ENCODE measurements at regions not wholly inside any gene's neighbourhood (a gene's known extent, or its start where the extent isn't known, plus 50 kb on each side); places are given as distances from the start of the nearest gene placed in this dataset.

DNA sequence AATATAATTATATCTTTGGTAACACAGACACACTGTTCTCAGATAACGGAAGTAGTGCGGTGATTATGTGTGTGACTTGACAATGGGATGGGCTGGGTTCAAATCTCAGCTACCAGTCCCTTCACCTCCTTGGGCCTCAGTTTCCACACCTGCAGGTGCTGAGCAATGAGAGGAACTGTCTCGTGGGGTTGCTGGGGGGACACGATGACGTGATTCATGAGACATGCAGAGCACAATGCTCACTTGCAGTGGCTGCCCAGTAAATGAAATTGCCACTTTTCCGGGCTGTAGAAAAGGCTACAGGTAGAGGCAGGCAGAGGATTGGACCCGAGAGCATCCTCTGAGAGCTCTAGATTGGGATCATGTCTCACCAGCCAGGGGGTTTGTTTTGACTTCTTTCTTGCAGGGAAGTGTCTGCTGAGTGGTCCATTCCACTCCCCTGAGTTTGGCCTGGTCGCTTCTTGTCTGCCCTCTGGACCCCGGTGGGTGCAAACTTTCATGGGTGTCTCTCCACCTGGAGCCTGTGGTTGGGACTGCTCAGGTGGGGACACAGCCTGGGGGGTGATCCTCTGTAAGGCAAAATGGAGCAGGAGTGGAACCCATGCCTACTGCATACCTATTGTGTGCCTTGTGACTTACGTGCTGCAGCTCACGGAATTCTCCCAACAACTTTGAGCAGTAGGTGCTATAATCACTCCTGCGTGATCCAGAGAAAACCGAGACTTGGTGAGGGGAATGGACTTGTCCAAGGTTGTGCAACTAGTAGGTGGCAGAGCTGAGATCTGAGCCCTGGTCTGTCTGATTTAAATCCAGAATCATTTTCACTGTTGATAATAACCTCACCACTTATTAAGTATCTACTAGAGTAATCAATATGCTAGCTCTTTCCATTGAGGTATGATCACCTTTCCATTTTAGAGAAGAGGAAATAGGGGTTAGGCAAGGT lies 147.2 kb downstream of the CEBPB start:
- H3K79me2 ChIP-seq (ENCODE audit: control insufficient read depth, insufficient read depth, low read length) = no peaks in the 10 kb centered on the region
- H3K9ac ChIP-seq (ENCODE audit: insufficient read depth in 1 of 2, low read depth in 2 of 2, low read length in 2 of 2) = no peak overlapping the region
- ChIA-PET POLR2A (interaction anchor here (0.5 to 1.3 kb wide), 5 partner anchors 42 to 147 kb away, joined by 3 to 6 read pairs (median 3); partner anchors contain the start of gene CEBPB), CTCF (ENCODE audit: low intra/inter-chr PET ratio) (no interaction called here)
- H3K9me3 ChIP-seq (replicated peaks; ENCODE audit: control insufficient read depth, insufficient read depth, low read depth, low read length) = no peaks in the 10 kb centered on the region
- DNase-seq (ENCODE audit: extremely low read depth in 1 of 4, low spot score in 3 of 4) (no peak), ATAC-seq (no peak), FAIRE-seq (no peak)
- in situ Hi-C loops (cut with MboI) (no loop called here), intact Hi-C loops (cut with micrococcal nuclease) (no loop called here)
- no peaks in the 10 kb centered on the region for H3K36me3 ChIP-seq (ENCODE audit: control insufficient read depth, insufficient read depth, low read length)
- H3K4me3 ChIP-seq = no peak overlapping the region
- no peaks in the 10 kb centered on the region for H4K20me1 ChIP-seq (replicated peaks; ENCODE audit: control insufficient read depth, insufficient read depth, low read length)
- TF ChIP-seq, protein P1, sequence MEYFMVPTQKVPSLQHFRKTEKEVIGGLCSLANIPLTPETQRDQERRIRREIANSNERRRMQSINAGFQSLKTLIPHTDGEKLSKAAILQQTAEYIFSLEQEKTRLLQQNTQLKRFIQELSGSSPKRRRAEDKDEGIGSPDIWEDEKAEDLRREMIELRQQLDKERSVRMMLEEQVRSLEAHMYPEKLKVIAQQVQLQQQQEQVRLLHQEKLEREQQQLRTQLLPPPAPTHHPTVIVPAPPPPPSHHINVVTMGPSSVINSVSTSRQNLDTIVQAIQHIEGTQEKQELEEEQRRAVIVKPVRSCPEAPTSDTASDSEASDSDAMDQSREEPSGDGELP (CRISPR knock-in tag; IDR thresholded peaks at IDR 0.05; ENCODE audit: borderline replicate concordance) = 0 out of 2 replicates have a peak, but pooled peaks have one; percentile 6
- TF ChIP-seq, protein P2, sequence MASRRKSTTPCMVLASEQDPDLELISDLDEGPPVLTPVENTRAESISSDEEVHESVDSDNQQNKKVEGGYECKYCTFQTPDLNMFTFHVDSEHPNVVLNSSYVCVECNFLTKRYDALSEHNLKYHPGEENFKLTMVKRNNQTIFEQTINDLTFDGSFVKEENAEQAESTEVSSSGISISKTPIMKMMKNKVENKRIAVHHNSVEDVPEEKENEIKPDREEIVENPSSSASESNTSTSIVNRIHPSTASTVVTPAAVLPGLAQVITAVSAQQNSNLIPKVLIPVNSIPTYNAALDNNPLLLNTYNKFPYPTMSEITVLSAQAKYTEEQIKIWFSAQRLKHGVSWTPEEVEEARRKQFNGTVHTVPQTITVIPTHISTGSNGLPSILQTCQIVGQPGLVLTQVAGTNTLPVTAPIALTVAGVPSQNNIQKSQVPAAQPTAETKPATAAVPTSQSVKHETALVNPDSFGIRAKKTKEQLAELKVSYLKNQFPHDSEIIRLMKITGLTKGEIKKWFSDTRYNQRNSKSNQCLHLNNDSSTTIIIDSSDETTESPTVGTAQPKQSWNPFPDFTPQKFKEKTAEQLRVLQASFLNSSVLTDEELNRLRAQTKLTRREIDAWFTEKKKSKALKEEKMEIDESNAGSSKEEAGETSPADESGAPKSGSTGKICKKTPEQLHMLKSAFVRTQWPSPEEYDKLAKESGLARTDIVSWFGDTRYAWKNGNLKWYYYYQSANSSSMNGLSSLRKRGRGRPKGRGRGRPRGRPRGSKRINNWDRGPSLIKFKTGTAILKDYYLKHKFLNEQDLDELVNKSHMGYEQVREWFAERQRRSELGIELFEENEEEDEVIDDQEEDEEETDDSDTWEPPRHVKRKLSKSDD (conservative IDR thresholded peaks at IDR 0.05; ENCODE audit: low read length) = no peak
- TF ChIP-seq, protein P3, sequence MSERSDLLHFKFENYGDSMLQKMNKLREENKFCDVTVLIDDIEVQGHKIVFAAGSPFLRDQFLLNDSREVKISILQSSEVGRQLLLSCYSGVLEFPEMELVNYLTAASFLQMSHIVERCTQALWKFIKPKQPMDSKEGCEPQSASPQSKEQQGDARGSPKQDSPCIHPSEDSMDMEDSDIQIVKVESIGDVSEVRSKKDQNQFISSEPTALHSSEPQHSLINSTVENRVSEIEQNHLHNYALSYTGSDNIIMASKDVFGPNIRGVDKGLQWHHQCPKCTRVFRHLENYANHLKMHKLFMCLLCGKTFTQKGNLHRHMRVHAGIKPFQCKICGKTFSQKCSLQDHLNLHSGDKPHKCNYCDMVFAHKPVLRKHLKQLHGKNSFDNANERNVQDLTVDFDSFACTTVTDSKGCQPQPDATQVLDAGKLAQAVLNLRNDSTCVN (CRISPR knock-in tag; IDR thresholded peaks at IDR 0.05) = no peak
- no peak for TF ChIP-seq PTBP1 (IDR thresholded peaks at IDR 0.05; ENCODE audit: low read depth, low read length)
- H2AFZ ChIP-seq (ENCODE audit: low read depth, low read length) = no peak overlapping the region; the same call in 1 of the 2 replicates
- H3K27me3 ChIP-seq (ENCODE audit: control insufficient read depth in 2 of 2, insufficient read depth in 2 of 2, low read length in 2 of 2) = no peaks in the 10 kb centered on the region
- BruUV-seq (replicated peaks) = no TSS peak
- peaks cover under 1% of the 10 kb centered on the region for H3K9me1 ChIP-seq (ENCODE audit: control insufficient read depth, insufficient read depth, low read length)
- peaks cover 5 to 11% of the 10 kb centered on the region in 2 experiments; a peak in 4 of 5 replicates for H3K4me1 ChIP-seq (replicated peaks in 1 of 2; ENCODE audit: control insufficient read depth in 2 of 2, insufficient read depth in 2 of 2, low read length in 2 of 2)
- H3K4me2 ChIP-seq (ENCODE audit: insufficient read depth, low read length) = no peak overlapping the region
- 34% methylated on average over 13 of the region's 13 CpGs for WGBS (ENCODE audit: insufficient coverage, low coverage, missing lambda C conversion rate)
- no peak overlapping the region for H3K27ac ChIP-seq (ENCODE audit: extremely low read depth, low read depth, low read length)

Measured in K562 (cell line).